Astrocyte (in vitro differentiated cells and primary cell): ENCODE measurements at regions not wholly inside any gene's neighbourhood (a gene's known extent, or its start where the extent isn't known, plus 50 kb on each side); places are given as distances from the start of the nearest gene placed in this dataset.

ENCODE experiments used
- CTCF ChIP-seq: IDR thresholded peaks from 2 replicates; pipeline ENCODE4 v1.5.1; 2011; ENCODE audit warnings: low read depth, mild to moderate bottlenecking, inconsistent platforms, low read length, moderate library complexity; ENCODE audit not compliant: insufficient read depth
- EZH2 ChIP-seq: IDR thresholded peaks from 2 replicates; pipeline ENCODE4 v1.6.1; 2012; ENCODE audit warnings: mild to moderate bottlenecking, low read length, inconsistent platforms; ENCODE audit not compliant: insufficient read depth

DNA sequence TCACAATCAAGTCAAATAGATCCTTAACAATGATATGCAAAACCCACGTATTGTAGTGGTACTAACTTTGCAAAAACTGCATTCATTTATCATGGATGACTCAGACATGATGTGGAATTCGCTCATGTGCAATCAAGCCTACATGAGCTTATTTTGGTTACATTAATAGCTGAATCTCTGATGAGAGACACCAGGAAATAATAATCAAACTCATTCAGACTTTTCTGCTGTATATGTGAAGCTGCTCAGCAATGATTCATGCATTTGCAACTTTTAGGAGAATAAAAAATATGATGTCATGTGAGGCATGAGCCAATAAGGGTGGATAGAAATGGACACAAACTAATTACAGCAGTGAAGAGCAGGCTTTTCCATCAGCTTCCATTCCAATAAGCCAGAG is 1075.8 kb upstream of the TMEM132C start:
- TF ChIP-seq CTCF = no peak
- no peak for TF ChIP-seq EZH2
